UCSD-AML1 (cell line): ENCODE measurements at regions not wholly inside any gene's neighbourhood (a gene's known extent, or its start where the extent isn't known, plus 50 kb on each side); places are given as distances from the start of the nearest gene placed in this dataset.

Experiments used
- DNase-seq: peaks from one replicate; lab custom pipeline; 2025; ENCODE audit not compliant: unreplicated experiment; lab: John Stamatoyannopoulos, UW

DNA sequence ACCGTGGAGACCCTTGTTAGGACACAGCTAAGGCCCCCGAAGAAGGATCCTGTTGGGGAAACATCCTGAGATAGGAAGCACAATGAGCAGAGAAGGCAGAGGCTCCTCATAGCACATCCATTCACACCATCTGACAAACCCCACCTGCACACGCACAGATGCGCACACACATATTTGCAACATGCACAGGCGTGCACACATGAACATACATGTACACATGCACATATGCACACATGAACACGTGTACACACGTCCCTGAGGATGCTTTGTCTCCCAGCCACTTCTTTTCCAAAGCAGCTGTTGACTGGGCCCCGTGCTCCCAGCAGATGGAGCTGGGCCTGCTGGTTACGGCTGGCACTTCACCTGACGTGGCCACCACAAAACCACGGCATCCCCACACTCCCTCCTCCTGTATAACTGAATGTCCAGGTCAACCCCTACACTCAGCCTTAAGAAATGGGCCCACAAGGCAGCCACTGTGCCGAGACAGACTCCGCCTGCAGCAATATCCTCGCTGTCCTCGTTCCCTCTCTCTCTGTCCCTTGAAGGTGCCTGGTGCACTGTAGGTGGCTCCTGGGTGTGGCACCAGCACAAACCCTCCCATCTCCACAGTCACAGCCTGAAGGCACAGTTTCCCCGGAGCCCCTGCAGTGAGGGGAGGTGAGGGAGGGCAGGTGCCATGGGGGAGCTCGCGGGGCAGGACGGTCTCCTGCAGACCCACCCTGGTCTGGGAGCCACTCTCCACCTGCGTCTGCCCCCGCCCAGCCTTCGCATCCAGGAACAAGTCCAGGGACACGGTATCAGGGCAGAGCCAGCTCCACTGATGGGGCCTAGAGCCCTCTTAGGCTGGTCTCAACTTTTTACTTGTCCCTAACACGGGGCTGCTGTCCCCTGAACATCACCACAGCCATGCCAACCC is 183.0 kb downstream of the RBFOX3 start:
- DNase-seq = no peak

DNA sequence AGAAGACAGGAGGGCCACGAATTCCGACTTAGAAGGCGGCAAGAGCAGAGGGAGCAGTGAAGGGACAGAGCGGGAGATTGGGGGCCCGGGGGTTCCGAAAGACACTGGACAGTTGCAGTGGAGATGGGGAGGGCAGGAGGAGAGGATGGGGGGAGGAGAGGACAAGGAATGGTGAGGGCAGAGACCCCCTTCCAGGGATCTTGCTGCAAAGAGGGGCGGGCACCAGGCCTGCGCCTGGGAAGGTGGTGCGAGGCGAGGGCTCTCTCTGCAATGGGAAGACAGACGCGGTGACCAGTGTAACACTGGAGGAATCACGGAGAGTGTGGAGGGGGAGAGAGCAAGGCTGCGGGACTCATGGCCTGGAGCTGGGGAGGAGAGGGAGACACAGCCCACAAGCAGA is 185.2 kb downstream of the RBFOX3 start:
- DNase-seq = no peak

DNA sequence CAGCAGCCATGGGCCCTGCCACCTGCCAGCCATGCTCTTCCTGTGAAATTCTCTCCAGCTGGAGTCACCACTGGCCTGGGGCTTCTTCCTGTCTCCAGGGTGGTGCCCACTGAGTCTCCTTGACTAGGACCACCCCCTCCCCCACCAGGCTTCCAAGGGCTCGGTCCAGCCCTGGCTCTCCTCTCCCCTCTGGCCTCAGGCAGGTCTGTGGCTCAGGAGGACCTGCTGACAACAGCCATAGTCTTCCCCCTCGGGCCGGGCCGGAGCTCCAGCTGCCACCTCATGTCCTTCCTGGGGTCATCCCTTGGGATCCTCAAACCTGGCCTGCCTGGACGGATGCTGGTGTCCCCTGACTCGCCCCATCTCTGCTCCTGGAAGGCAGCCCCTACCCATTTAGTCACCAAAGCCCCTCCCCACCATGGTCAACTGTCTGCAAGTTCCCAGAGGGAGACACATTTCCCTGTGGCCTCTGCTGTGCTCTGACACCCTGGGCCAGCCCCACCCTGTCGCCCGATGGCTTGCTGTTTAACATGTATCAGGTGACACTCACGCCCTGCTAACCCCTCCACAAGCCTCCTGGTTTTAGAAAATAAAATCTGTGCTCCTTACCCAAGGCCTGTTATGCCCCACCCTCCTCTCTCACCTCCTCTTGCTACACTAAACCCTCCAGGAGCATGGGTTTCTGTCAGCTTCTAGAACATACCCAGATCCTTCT is 186.2 kb downstream of the RBFOX3 start:
- no peak for DNase-seq

DNA sequence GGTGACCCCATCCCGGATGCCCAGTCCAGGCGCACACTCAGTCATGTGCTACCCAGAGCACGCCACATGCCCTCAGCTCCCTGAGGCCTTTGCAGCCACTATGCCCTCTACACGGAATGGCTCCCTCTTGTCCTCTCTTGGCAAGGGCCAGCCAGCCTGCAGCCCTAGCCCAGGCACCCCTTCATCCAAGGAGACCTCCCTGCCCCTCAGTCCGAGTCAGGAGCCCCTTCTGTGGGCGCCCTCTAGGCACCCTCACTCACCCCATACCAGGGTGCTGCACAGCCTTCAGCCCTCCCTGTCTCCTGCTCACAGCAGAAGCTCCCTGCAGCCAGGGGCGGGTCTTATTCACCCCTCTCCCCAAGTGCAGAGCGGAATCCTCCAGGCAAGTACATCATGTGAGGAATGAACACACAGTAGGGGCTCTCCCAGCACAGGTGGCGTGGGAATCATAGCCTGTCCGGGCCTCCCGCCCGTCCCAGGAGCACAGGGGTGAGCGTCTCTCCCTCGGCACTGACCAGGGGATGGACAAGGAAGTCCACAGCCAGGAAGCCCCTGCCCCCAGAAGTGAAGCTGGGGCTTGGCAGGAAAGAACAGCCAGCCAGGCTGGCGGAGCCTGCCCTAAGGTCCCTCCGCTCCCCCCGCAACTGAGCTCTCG is 186.9 kb downstream of the RBFOX3 start:
- DNase-seq = no peak

DNA sequence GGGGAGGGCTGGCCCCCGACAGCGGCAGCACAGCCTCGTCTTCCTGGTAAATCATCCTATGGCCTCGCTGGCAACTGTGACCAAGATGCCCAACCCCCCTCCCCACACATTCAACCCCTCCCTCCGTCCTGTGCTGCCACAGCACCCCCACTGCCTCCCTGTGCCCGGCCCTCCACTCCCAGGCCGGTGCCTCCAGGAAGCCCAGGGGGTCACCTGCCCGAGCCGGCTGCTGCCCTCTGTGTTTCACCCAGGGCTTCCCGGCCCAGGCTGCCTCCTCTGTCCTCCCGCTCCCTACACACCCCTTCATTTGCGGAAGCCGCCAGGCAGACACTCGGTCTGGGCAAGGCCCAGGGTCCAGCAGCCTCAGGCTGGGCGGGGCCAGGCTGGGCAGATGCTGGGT is 188.6 kb downstream of the RBFOX3 start:
- DNase-seq = no peak

DNA sequence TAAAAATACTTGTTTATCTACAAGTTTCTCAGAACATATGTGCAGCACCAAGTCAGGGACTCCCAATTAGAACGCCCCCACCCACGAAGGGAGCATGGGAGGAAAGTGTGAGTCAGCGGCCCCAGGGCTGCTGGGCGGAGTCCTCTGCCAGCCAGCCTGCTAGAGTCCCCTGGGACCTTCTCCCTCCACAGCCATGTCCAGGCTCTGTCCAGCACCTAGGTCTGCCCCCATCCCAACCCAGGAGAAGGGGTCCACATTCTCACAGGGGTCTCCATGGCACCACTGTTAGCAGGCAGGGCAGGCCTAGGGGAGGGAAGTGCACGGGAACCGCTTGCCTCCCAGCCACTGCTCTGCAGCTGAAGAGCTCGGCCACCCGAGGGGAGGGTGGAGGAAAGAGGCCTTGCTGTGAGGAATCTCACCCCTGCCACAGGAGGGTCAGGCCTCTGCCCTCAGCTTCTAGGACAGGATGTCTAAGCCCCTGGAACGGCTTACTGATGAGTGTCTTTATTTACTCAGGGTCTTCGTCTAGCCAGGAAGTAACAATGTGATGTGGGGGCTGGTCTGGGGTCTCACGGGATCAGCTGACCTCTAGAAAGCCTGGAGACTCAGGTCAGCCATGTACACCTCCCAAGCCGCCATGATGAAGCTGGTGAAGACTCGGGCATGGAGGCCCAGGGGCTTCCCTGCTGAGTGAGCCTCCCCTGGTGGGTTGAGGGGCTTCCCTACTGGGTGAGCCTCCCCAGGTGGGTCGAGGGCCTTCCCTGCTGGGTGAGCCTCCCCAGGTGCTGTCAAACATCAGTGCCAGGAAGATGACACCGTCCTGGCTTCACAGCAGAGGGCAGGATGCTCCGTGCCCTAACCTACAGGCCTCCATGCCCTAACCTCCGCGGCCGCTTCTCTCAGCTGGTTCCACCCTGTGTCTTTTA is 190.3 kb downstream of the RBFOX3 start:
- no peak for DNase-seq

DNA sequence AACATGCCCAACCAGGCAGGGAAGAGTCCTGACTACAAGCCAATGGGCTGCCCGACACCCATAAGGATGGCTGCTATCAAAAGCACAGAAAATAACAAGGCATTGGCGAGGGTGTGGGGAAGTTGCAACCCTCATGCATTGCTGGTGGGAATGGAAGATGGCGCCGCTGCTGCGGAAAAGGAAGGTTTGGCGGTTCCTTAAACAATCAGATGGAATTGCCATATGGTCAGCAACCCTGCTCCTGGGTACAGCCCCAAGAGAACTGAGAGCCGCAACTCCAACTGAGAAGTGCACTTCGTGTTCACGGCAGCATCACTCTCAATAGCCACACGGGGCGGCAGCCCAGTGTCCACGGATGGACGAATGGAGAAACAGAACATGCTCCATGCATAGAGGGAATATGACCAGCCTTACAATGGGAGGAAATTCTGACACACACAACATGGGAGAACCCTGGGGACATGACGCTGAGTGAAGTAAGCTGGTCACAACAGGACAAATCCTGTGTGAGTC is 193.3 kb downstream of the RBFOX3 start:
- no peak for DNase-seq

DNA sequence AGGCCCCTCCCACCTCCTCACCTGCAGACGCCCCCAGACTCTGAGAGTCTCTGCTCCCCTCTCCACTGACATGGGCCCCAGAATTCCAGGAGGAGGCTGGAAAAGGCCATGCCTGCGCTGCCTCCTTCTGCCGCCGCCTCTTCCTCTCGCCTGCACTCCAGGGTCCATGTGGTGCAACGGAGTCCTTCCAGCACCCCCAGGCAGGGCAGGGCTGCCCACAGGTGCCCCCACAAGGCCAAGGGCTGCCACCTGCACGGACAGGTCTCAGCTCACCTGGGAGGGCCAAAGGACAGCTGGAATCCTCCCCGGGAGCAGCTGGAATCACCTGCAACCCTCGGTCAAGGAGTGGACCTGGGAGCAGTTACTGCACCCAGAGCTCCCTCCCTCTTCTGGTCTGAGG is 194.9 kb downstream of the RBFOX3 start:
- no peak for DNase-seq

DNA sequence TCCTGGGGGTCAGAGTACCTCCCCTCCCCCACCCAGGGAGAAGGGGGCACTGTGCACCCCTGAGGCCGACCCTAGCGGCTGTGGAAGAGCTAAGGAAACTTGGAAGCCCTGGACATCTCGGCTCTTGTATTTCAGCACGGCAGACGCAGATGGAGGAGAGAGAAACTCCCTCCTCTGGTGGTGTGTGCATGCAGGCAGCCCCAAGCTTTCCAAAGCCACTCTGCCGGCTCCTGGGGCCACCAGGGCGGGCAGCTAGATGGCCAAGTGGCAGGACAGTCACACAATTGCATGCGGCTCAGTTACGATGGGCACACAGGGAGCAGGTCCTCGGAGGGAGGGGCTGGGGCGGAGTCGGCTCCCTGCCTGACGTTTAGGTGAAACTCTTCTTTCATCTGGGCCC is 195.5 kb downstream of the RBFOX3 start:
- no peak for DNase-seq

DNA sequence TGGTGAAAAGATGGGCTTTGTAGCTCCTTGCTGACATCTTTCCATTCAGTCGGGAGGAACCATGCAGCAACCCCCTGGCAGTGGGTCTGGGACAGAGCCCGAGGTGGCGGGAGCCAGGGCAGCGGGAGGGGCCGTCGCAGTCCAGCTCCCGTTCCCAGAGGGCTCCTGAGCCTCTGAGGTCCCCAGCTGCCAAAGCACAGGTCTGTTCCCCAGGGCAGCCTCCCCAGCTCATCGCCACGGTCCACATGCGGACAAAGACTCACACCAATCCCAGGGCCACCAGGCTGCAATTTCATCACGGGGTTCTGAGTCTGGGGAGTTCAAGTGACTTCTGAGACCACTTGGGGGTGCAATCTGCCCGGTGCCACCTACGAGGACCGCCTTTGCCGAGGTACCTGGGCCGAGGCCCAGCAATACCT is 196.0 kb downstream of the RBFOX3 start:
- DNase-seq = no peak

DNA sequence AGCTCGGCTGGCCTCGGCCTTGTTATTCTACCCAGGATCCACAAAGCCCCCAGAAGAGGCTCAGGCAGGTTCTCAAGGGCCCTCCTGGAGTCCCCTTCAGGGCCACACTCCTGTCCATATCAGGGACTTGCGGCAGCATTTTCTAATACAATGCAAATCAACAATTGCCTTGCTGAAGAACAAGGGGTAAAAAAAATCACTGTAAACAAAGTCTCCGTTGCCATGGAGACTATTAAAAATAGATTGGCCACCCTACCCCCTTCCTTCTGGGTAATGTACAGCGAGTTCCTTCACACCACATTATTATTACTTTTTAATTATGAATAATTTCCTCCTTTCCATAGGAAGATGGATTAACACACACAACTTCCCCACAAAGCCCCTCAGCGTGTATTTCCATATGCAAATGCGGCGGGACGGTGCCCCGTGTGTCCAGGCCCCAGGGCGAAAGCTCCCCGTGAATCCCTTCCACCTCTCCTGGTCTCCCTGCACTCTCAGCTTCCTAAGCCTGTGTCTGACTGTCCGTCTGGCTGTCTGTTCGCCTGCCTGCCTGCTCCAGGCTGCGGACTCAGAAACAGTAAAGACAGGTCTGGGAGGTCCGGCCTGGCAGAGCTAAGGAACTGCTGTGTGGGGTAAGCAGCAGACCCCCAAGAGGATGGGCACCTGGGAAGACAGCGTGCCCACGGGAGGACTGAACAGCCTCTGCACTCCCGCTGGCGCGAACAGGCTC is 196.6 kb downstream of the RBFOX3 start:
- no peak for DNase-seq

DNA sequence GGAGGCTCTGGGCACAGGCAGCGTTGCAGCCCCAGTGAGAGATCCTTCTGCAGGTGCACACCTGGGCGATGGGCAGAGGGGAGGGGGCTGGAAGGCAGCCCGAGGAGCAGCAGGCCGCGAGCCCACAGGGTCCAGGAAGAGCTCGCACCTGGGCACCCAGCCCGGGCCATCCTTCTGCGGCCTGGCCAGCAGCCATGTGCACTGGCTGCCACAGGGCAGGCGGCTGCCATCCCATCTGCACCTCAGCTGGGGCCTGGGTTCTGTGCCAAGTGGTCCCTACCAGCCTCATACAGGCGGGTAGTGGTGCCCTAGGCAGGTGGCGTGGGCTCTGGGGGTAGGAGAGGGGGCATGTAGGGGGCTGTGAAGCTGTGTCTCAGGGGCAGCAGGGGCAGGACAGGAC is 197.2 kb downstream of the RBFOX3 start:
- no peak for DNase-seq

DNA sequence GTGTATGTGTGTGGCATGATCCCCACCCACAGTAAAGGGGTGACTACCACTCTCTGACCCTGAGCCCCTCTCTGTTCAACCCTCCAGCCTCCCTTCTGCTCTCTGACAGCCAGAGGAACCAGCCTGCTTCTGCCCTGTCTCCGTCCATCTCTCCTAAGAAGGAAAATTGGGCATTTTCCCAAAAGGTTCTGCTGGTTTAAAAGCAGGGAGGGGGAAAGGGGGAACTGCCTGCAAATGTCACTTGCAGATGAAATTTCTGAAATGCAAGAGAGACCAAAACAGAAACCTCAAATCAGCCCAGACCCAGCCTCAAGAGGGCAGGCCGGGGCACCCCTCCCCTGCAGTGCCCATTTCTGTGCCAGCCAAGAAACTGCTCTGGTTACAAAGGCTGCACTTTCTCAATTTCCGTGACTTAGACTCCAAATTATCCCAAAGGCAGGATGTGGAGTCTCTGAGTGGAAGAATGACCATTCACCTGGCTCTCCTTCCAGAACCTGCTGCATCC is 197.9 kb downstream of the RBFOX3 start:
- DNase-seq = no peak

DNA sequence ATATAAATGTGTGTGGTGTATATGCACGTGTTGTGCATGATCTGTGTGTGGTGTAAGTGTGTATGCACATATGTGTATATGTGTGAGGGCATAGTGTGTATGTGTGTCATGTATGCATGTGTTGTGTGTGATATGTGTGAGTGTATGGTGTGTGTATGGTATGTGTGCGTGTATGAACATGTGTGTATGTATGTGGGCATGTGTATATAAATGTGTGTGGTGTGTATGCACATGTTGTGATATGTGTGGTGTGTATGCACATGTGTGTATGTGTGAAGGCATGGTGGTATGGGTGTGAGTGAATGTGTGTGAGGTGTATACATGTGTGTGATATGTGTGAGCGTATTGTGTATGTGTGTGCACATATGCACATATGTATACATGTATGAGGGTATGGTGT is 198.7 kb downstream of the RBFOX3 start:
- DNase-seq = no peak

DNA sequence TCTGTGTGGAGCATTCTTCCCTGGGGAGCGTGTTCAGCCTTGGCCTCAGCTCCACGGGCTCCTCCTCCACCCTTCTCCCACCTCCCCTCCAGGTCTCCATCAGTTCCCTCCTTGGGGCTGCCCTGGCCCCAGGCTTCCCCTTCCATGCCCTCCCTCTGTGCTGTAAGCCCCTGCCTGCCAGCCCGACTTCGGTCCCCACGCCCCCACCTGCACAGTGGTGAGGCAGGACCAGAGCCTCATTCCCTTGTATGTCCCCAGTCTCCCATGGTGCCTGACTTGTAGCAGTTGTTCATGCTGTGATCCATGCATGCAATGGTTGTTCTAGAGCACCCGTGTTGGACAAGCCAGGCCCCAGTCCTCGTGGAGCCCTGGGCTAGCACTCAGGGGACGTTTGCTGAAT is 199.4 kb downstream of the RBFOX3 start:
- no peak for DNase-seq

DNA sequence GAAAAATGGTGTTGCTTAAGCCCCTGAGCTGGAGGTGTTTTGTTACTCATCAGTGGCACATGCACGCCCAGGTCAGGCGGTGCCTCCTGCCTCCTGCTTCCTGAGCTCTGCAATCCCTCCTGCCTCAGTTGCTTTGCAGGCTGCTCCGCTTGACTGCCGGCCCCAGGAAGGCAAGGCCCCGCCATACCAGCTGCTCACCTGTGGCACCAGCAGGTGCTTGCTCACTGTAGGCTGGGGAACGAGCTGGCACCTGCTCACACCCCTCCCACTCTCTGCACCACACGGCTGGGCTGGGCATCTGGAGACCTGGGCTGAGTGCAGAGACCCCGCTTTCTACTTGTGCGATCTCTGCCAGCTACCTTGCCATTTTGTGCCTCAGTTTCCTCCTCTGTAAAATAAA is 200.2 kb downstream of the RBFOX3 start:
- no peak for DNase-seq

DNA sequence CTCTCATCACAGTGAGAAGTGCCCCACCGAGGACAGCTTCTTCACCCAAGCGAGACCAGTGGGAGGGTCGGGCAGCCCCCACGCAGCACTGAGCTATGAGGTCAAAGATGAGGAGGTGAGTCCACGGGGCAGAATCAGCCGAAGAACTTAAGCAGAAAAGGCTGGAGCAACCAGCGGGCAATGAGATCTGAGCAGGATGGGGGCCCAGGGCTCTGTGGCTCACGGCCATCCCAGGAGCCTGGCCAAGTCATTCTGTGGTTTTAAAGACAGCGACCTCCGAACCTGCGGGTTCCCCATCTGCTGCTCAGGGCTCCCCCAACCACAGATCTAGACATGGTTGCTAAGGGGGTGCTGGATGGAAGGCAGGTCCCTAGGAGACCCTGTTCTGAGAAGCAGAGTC is 202.6 kb downstream of the RBFOX3 start:
- no peak for DNase-seq

DNA sequence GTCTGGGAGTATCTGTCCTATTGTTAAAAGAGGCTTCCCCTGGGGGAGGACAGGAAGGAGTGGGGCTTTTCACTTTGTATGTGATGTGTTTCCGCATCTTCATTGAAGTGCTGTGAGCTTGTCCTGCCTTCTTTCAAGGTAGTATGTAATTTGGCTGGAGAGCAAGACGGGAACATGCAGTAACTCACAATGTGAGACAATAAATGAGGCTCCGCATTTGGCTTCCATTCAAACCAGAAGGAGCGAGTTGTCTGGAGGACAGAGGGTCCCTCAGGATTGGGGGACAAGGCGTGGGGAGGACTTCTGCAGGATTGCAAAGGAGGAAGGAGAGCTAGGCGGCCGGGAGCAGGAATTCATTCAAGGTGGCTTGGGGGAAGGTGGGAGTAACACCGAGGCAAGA is 203.5 kb downstream of the RBFOX3 start:
- DNase-seq = no peak

DNA sequence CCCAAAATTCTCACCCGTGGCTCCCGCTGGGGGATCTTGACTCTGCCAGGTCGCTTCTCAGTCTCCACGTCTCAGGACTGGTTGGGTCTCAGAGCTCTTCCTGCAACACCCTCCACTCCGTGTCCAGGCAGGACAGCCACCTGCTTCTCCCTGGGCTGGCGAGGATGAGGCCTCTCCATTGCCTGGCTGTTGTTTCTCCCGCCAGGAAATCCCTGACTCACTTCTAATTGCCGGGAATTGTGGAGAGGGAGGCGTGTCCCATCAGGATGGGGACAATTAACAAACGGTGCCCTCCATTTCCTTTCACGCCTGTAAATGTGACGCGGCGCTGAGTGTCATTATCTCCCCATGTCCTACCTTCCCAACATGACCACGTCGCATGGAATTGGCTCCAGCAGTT is 204.5 kb downstream of the RBFOX3 start:
- no peak for DNase-seq

DNA sequence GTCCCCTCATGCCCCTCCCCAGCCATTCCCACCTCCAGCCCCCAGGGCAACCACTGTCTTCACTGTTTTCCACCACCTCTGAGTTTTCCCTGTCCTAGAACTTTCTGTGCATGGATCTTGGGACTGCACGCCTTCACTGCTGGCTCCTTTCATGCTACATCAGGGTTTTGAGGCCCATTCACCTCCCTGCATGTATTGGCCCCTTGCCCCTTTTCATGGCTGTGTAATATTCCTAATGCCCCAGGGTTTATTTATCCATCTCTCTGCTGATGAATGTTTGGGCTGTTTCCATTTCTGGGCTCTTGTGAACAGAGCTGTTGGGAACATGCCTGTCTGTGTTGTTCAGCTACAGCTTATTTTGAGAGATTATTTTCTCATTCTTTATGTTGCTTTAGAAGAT is 205.0 kb downstream of the RBFOX3 start:
- no peak for DNase-seq
